ENCODE measurements at regions not wholly inside any gene's neighbourhood (a gene's known extent, or its start where the extent isn't known, plus 50 kb on each side); places are given as distances from the start of the nearest gene placed in this dataset.

GRCh38 chr2:6283259-6283658, 582.4 kb downstream of the CMPK2 start:
- H3K23me2 ChIP-seq (ENCODE audit: low read depth, low read length), result no peaks in the 10 kb centered on the region; the same call in 1 of the 2 replicates
- no peak overlapping the region for H3K9ac ChIP-seq (replicated peaks in 1 of 4; ENCODE audit: extremely low read depth in 1 of 4, low read depth in 3 of 4, low read length in 3 of 4)
- no peaks in the 10 kb centered on the region for H4K20me1 ChIP-seq (replicated peaks in 1 of 2; ENCODE audit: control insufficient read depth in 1 of 2, insufficient read depth in 2 of 2, low read length in 2 of 2)
- H3K36me3 ChIP-seq (ENCODE audit: control insufficient read depth in 2 of 4, insufficient read depth in 4 of 4, low read length in 3 of 4), result no peaks in the 10 kb centered on the region
- no peak overlapping the region for H3K23ac ChIP-seq (ENCODE audit: insufficient read length)
- no peak overlapping the region for H4K8ac ChIP-seq (ENCODE audit: extremely low read depth, insufficient read depth, low read length)
- H4K91ac ChIP-seq (replicated peaks; ENCODE audit: insufficient read length, low read length), result no peak overlapping the region
- DNase-seq (ENCODE audit: low read depth in 1 of 2, low spot score in 2 of 2), result no peak
- H3K56ac ChIP-seq (replicated peaks; ENCODE audit: insufficient read length, low read depth, low read length), result no peak overlapping the region
- H2BK15ac ChIP-seq (ENCODE audit: low read length), result no peak overlapping the region
- TF ChIP-seq GABPA (IDR thresholded peaks at IDR 0.05; ENCODE audit: borderline replicate concordance, insufficient read depth, low read length) (no peak), YY1 (IDR thresholded peaks at IDR 0.05; ENCODE audit: low read depth, low read length) (no peak), EGR1 (IDR thresholded peaks at IDR 0.05; ENCODE audit: borderline replicate concordance, low read depth, low read length) (no peak), ATF3 (IDR thresholded peaks at IDR 0.05; ENCODE audit: insufficient read depth, low read depth, low read length) (no peak), CTBP2 (IDR thresholded peaks at IDR 0.05; ENCODE audit: borderline replicate concordance, insufficient read depth, insufficient read length, low read length) (no peak), SIRT6 (IDR thresholded peaks at IDR 0.05; ENCODE audit: low read length) (no peak), EZH2 (IDR thresholded peaks at IDR 0.05; ENCODE audit: low read depth, low read length, severe bottlenecking) (no peak), GTF2F1 (IDR thresholded peaks at IDR 0.05; ENCODE audit: borderline replicate concordance, low read depth, low read length) (no peak), KDM5A (IDR thresholded peaks at IDR 0.05; ENCODE audit: low read length) (no peak), NRF1 (IDR thresholded peaks at IDR 0.05; ENCODE audit: low read depth, low read length) (no peak)
- no peak overlapping the region for H3K4me3 ChIP-seq (ENCODE audit: extremely low read depth in 1 of 4, insufficient read depth in 2 of 4, low read depth in 3 of 4, low read length in 4 of 4)
- H3K9me3 ChIP-seq (ENCODE audit: insufficient read depth in 2 of 2, low read depth in 1 of 2, low read length in 1 of 2), result no peaks in the 10 kb centered on the region
- no peak overlapping the region for H3K27ac ChIP-seq (ENCODE audit: low read depth, low read length)
- no peak overlapping the region for H3K4ac ChIP-seq (replicated peaks; ENCODE audit: insufficient read length, low read depth, low read length)
- H2BK5ac ChIP-seq (ENCODE audit: low read depth, low read length), result no peak overlapping the region
- H3K14ac ChIP-seq (ENCODE audit: insufficient read length), result no peak overlapping the region
- H3K4me1 ChIP-seq (replicated peaks in 1 of 4; ENCODE audit: control insufficient read depth in 3 of 4, insufficient read depth in 4 of 4, low read length in 3 of 4), result peaks cover 0 to 3% (median 1%) of the 10 kb centered on the region in 4 experiments; a peak in 1 of 7 replicates
- POLR2A ChIA-PET (ENCODE audit: partially characterized antibody), result no interaction called here
- H3K4me2 ChIP-seq (ENCODE audit: insufficient read depth in 1 of 2, low read depth in 2 of 2, low read length in 2 of 2), result no peak overlapping the region
- no peaks in the 10 kb centered on the region for H3K27me3 ChIP-seq (replicated peaks in 1 of 4; ENCODE audit: control insufficient read depth in 3 of 4, extremely low read depth in 1 of 4, insufficient read depth in 3 of 4, low read length in 3 of 4)
- H2AFZ ChIP-seq (ENCODE audit: low read length), result no peak overlapping the region
- H2BK12ac ChIP-seq (ENCODE audit: low read depth, low read length), result no peak overlapping the region
- 82% methylated on average over 16 of the region's 24 CpGs; no CpG with 5 or more reads in 1 of the 2 experiments for WGBS, 2 experiments (ENCODE audit: extremely low coverage in 1 of 2, insufficient coverage in 1 of 2, insufficient read length in 1 of 2, insufficient replicate concordance in 2 of 2, low coverage in 1 of 2, low lambda C conversion rate in 2 of 2, missing lambda C conversion rate in 1 of 2)
- no peak overlapping the region for H3K18ac ChIP-seq (ENCODE audit: extremely low read depth, low read length)
- FAIRE-seq, result no peak
- no peak overlapping the region for H2BK20ac ChIP-seq (ENCODE audit: low read length)
- H4K5ac ChIP-seq (ENCODE audit: insufficient read length, low read depth, low read length), result no peak overlapping the region
- no peaks in the 10 kb centered on the region for H3K79me1 ChIP-seq (ENCODE audit: low read depth, low read length)
- no peak overlapping the region for H2AK5ac ChIP-seq (ENCODE audit: low read depth, low read length)
- CTCF ChIA-PET (ENCODE audit: partially characterized antibody), result no interaction called here
- no peaks in the 10 kb centered on the region for H3K79me2 ChIP-seq (ENCODE audit: control insufficient read depth in 1 of 2, insufficient read depth in 2 of 2, low read length in 2 of 2)
- no peak overlapping the region for H2BK120ac ChIP-seq (replicated peaks; ENCODE audit: low read depth, low read length)

All from H1 (cell line).